ACHN (cell line): ENCODE measurements at regions not wholly inside any gene's neighbourhood (a gene's known extent, or its start where the extent isn't known, plus 50 kb on each side); places are given as distances from the start of the nearest gene placed in this dataset.
A peak's percentile ranks its signal among the peaks of the same experiment; 100 is the strongest.

ENCODE experiments used
- DNase-seq: peaks from one replicate; pipeline ENCODE4 v3.0.0-alpha.2; 2015
- in situ Hi-C: cut with HindIII; loops from 2 replicates; pipeline ENCODE4 v1.10.0; 2017; ENCODE audit warnings: low sequenced_read_pairs, low pct_ligation_motif_present, low pct_unique_long_range_greater_than_20kb

GRCh38 chr11:16685914-16686313 lies 52.5 kb upstream of the C11orf58 start:
- in situ Hi-C loops, result no loop called here
- no peak for DNase-seq

- in situ Hi-C loops, result no loop called here
Measured at GRCh38 chr11:16678466-16679116, 59.9 kb upstream of the C11orf58 start.

GRCh38 chr11:16669799-16670415 lies 68.5 kb upstream of the C11orf58 start:
- in situ Hi-C loops, result no loop called here
- peak; percentile 34 for DNase-seq

More at GRCh38 chr11:16678466-16679116, 59.9 kb upstream of the C11orf58 start:
- DNase-seq, result no peak

GRCh38 chr11:16632295-16633200 lies 105.9 kb upstream of the C11orf58 start:
- peak; percentile 19 for DNase-seq
- in situ Hi-C loops, result no loop called here

GRCh38 chr11:16630651-16631050 lies 107.8 kb upstream of the C11orf58 start:
- in situ Hi-C loops, result no loop called here
- DNase-seq, result no peak

- in situ Hi-C loops, result no loop called here
- DNase-seq, result no peak
Measured at GRCh38 chr11:16618431-16618830, 120.0 kb upstream of the C11orf58 start.

GRCh38 chr11:16615480-16615879 lies 123.0 kb upstream of the C11orf58 start:
- DNase-seq, result no peak
- in situ Hi-C loops, result no loop called here

GRCh38 chr11:16613512-16614381 lies 124.7 kb upstream of the C11orf58 start:
- in situ Hi-C loops, result no loop called here
- DNase-seq, result peak; percentile 80

GRCh38 chr11:16613262-16613511 lies 125.3 kb upstream of the C11orf58 start:
- no peak for DNase-seq
- in situ Hi-C loops, result no loop called here

GRCh38 chr11:16612566-16613261 lies 125.7 kb upstream of the C11orf58 start:
- DNase-seq, result no peak

GRCh38 chr11:16611926-16612565 lies 126.4 kb upstream of the C11orf58 start:
- DNase-seq, result no peak
- in situ Hi-C loops, result no loop called here

More at GRCh38 chr11:16612566-16613261, 125.7 kb upstream of the C11orf58 start:
- in situ Hi-C loops, result no loop called here

GRCh38 chr11:16611401-16611921 lies 127.0 kb upstream of the C11orf58 start:
- no peak for DNase-seq
- in situ Hi-C loops, result no loop called here

- DNase-seq, result no peak
- in situ Hi-C loops, result no loop called here
Measured at GRCh38 chr11:16610738-16611388, 127.6 kb upstream of the C11orf58 start.

- in situ Hi-C loops, result no loop called here
- DNase-seq, result no peak
Measured at GRCh38 chr11:16610213-16610737, 128.2 kb upstream of the C11orf58 start.

- no peak for DNase-seq
- in situ Hi-C loops, result no loop called here
Measured at GRCh38 chr11:16609769-16610168, 128.7 kb upstream of the C11orf58 start.

GRCh38 chr11:16607675-16608644 lies 130.5 kb upstream of the C11orf58 start:
- in situ Hi-C loops, result no loop called here

More at GRCh38 chr11:16607675-16608644, 130.5 kb upstream of the C11orf58 start:
- DNase-seq, result peak; percentile 74
